ENCODE measurements at regions not wholly inside any gene's neighbourhood (a gene's known extent, or its start where the extent isn't known, plus 50 kb on each side); places are given as distances from the start of the nearest gene placed in this dataset.
"Not testable (repeated sequence)": the region's sequence is repeated elsewhere in the genome, so short reads cannot be mapped to it uniquely, and the experiment has no call there.

- H3K9me3 ChIP-seq (ENCODE audit: low read depth): no peaks in the 10 kb centered on the region
- Mint-ChIP-seq H3K27me3 (ENCODE audit: insufficient read depth, low read depth) (no peaks in the 10 kb centered on the region), H3K27ac (no peak overlapping the region), H3K4me1 (no peaks in the 10 kb centered on the region), H3K36me3 (no peaks in the 10 kb centered on the region), H3K4me3 (no peak overlapping the region), H3K9me3 (no peaks in the 10 kb centered on the region)
- DNase-seq (ENCODE audit: low spot score): no peak
- H3K36me3 ChIP-seq: no peaks in the 10 kb centered on the region
- no peak overlapping the region for H3K4me3 ChIP-seq
- H3F3A ChIP-seq (ENCODE audit: low read depth): no peaks in the 10 kb centered on the region
- H3K27ac ChIP-seq: no peak overlapping the region
- H3K4me2 ChIP-seq: no peak overlapping the region
- H3K9ac ChIP-seq: no peak overlapping the region
- no peak overlapping the region for H2AFZ ChIP-seq (replicated peaks)
- no peaks in the 10 kb centered on the region for H3K27me3 ChIP-seq
- no peaks in the 10 kb centered on the region for H3K4me1 ChIP-seq
- no peaks in the 10 kb centered on the region for H4K20me1 ChIP-seq (ENCODE audit: low read depth)
- no peaks in the 10 kb centered on the region for H3K79me2 ChIP-seq (ENCODE audit: low read depth)
- TF ChIP-seq EZH2phosphoT487 (IDR thresholded peaks at IDR 0.05) (no peak), EZH2 (IDR thresholded peaks at IDR 0.05) (no peak), CTCF (IDR thresholded peaks at IDR 0.05) (no peak)
These were observed 215.1 kb downstream of the LRRK2 start for GRCh38 chr12:40439771-40440492.

GRCh38 chr12:40444174-40444573 is 219.4 kb downstream of the LRRK2 start:
- Histone ChIP-seq H3K4me2 (no peak overlapping the region), H3K79me2 (ENCODE audit: low read depth) (no peaks in the 10 kb centered on the region), H2AFZ (replicated peaks) (peak overlapping the region; percentile 58), H3K9ac (no peak overlapping the region), H3K9me3 (ENCODE audit: low read depth) (no peaks in the 10 kb centered on the region), H3K4me1 (no peaks in the 10 kb centered on the region), H3K27me3 (no peaks in the 10 kb centered on the region), H3K4me3 (no peak overlapping the region), H3K36me3 (no peaks in the 10 kb centered on the region), H4K20me1 (ENCODE audit: low read depth) (no peaks in the 10 kb centered on the region), H3F3A (ENCODE audit: low read depth) (no peaks in the 10 kb centered on the region), H3K27ac (no peak overlapping the region)
- TF ChIP-seq EZH2 (IDR thresholded peaks at IDR 0.05) (no peak), EZH2phosphoT487 (IDR thresholded peaks at IDR 0.05) (no peak), CTCF (IDR thresholded peaks at IDR 0.05) (no peak)
- no peaks in the 10 kb centered on the region for H3K9me3 Mint-ChIP-seq
- no peaks in the 10 kb centered on the region for H3K4me1 Mint-ChIP-seq
- H3K27me3 Mint-ChIP-seq (ENCODE audit: insufficient read depth, low read depth): peaks cover 2% of the 10 kb centered on the region
- H3K27ac Mint-ChIP-seq: no peak overlapping the region
- H3K4me3 Mint-ChIP-seq: no peak overlapping the region
- no peak for DNase-seq (ENCODE audit: low spot score)
- H3K36me3 Mint-ChIP-seq: no peaks in the 10 kb centered on the region

GRCh38 chr12:40446385-40446784 is 221.6 kb downstream of the LRRK2 start:
- Histone ChIP-seq H3K27ac (no peak overlapping the region), H3K4me1 (no peaks in the 10 kb centered on the region), H3K4me3 (no peak overlapping the region), H3K9ac (no peak overlapping the region), H3K36me3 (no peaks in the 10 kb centered on the region), H3K79me2 (ENCODE audit: low read depth) (no peaks in the 10 kb centered on the region), H3K9me3 (ENCODE audit: low read depth) (no peaks in the 10 kb centered on the region), H3F3A (ENCODE audit: low read depth) (no peaks in the 10 kb centered on the region), H3K4me2 (no peak overlapping the region), H2AFZ (replicated peaks) (no peak overlapping the region), H3K27me3 (no peaks in the 10 kb centered on the region), H4K20me1 (ENCODE audit: low read depth) (no peaks in the 10 kb centered on the region)
- Mint-ChIP-seq H3K4me1 (no peaks in the 10 kb centered on the region), H3K9me3 (no peaks in the 10 kb centered on the region), H3K27me3 (ENCODE audit: insufficient read depth, low read depth) (peaks cover 2% of the 10 kb centered on the region), H3K27ac (no peak overlapping the region), H3K36me3 (no peaks in the 10 kb centered on the region), H3K4me3 (no peak overlapping the region)
- TF ChIP-seq CTCF (IDR thresholded peaks at IDR 0.05): peak; percentile 59
- no peak for TF ChIP-seq EZH2 (IDR thresholded peaks at IDR 0.05)
- peak; percentile 37 for DNase-seq (ENCODE audit: low spot score)

- H3K4me2 ChIP-seq; DNase-seq (ENCODE audit: low spot score); H3K79me2 ChIP-seq (ENCODE audit: low read depth); H3K9me3 Mint-ChIP-seq; H2AFZ ChIP-seq (replicated peaks); H3K9ac ChIP-seq; H3K4me3 ChIP-seq; H3K4me1 Mint-ChIP-seq; H3K27me3 Mint-ChIP-seq (ENCODE audit: insufficient read depth, low read depth); H3K27me3 ChIP-seq; H3F3A ChIP-seq (ENCODE audit: low read depth); H3K36me3 ChIP-seq; H3K27ac Mint-ChIP-seq; H3K4me1 ChIP-seq; H3K4me3 Mint-ChIP-seq; H3K36me3 Mint-ChIP-seq; H3K27ac ChIP-seq; H3K9me3 ChIP-seq (ENCODE audit: low read depth); H4K20me1 ChIP-seq (ENCODE audit: low read depth): not testable (repeated sequence)
These were observed 223.7 kb downstream of the LRRK2 start for GRCh38 chr12:40448523-40448922.

Data from neural progenitor cell (in vitro differentiated cells).